Keratinocyte (primary cell): ENCODE measurements at regions not wholly inside any gene's neighbourhood (a gene's known extent, or its start where the extent isn't known, plus 50 kb on each side); places are given as distances from the start of the nearest gene placed in this dataset.

ENCODE experiments used
- EZH2 ChIP-seq: IDR thresholded peaks from one replicate; pipeline ENCODE4 v1.6.1; 2012; ENCODE audit warnings: inconsistent platforms, mild to moderate bottlenecking, low read length, moderate library complexity
- TF ChIP-seq, protein P1 (sequence below), 3 experiments: IDR thresholded peaks in 1 of 3; conservative IDR thresholded peaks in 1 of 3; optimal IDR thresholded peaks in 1 of 3; 2 replicates in 2 of 3; 3 replicates in 1 of 3; pipeline versions ENCODE3 to v1.5.1; 2011; ENCODE audit warnings: low read length in 3 of 3, mild to moderate bottlenecking in 3 of 3, moderate library complexity in 2 of 3, control low read depth in 1 of 3, inconsistent platforms in 1 of 3; ENCODE audit not compliant: insufficient read depth in 2 of 3; ENCODE audit errors: extremely low read depth in 1 of 3

DNA sequence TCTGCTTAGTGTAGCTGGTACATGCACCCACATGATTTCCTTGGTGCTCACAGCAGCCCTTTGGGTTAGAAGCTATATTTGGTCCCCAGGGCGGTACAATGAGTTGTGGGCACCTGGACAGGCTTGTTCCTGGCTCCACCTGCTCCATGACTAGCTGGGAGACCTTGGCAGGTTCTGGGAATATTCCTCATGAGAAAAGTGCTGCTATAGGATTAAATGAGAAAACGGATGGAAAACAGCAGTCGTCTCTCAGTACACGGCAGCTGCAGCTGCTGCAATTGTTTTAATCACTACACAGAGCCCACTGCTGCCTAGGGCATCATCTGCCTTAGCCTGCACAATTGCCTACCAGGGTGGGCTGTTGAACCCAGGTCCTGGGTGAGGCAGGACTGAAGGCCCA lies 424.5 kb upstream of the B3GAT1 start:
- TF ChIP-seq, protein P1, sequence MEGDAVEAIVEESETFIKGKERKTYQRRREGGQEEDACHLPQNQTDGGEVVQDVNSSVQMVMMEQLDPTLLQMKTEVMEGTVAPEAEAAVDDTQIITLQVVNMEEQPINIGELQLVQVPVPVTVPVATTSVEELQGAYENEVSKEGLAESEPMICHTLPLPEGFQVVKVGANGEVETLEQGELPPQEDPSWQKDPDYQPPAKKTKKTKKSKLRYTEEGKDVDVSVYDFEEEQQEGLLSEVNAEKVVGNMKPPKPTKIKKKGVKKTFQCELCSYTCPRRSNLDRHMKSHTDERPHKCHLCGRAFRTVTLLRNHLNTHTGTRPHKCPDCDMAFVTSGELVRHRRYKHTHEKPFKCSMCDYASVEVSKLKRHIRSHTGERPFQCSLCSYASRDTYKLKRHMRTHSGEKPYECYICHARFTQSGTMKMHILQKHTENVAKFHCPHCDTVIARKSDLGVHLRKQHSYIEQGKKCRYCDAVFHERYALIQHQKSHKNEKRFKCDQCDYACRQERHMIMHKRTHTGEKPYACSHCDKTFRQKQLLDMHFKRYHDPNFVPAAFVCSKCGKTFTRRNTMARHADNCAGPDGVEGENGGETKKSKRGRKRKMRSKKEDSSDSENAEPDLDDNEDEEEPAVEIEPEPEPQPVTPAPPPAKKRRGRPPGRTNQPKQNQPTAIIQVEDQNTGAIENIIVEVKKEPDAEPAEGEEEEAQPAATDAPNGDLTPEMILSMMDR (optimal IDR thresholded peaks at IDR 0.05 in 1 of 3, IDR thresholded peaks at IDR 0.05 in 1 of 3, conservative IDR thresholded peaks at IDR 0.05 in 1 of 3; ENCODE audit: extremely low read depth in 1 of 3, insufficient read depth in 2 of 3, low read length in 3 of 3), result no peak
- no peak for TF ChIP-seq EZH2
